Activated T-cell treated with anti-CD3 and anti-CD28 coated beads for 24 hours (primary cell): ENCODE measurements at regions not wholly inside any gene's neighbourhood (a gene's known extent, or its start where the extent isn't known, plus 50 kb on each side); places are given as distances from the start of the nearest gene placed in this dataset.
"Not testable (repeated sequence)": the region's sequence is repeated elsewhere in the genome, so short reads cannot be mapped to it uniquely, and the experiment has no call there.

ENCODE experiments used
- DNase-seq: peaks from one replicate; pipeline ENCODE4 v3.0.0-alpha.2; 2020; ENCODE audit warnings: low read depth

GRCh38 chr2:146386096-146386495 lies 1458.7 kb upstream of the ACVR2A start:
- DNase-seq: no peak

GRCh38 chr2:146385031-146385430 lies 1459.8 kb upstream of the ACVR2A start:
- no peak for DNase-seq

- no peak for DNase-seq
Observed at GRCh38 chr2:146376511-146377064, 1468.2 kb upstream of the ACVR2A start.

GRCh38 chr2:146374505-146374904 lies 1470.3 kb upstream of the ACVR2A start:
- no peak for DNase-seq

- DNase-seq: not testable (repeated sequence)
Observed at GRCh38 chr2:146371364-146371763, 1473.5 kb upstream of the ACVR2A start.

GRCh38 chr2:146370826-146371225 lies 1474.0 kb upstream of the ACVR2A start:
- no peak for DNase-seq

- no peak for DNase-seq
Observed at GRCh38 chr2:146366276-146366675, 1478.6 kb upstream of the ACVR2A start.

- no peak for DNase-seq
Observed at GRCh38 chr2:146365041-146365440, 1479.8 kb upstream of the ACVR2A start.

- no peak for DNase-seq
Observed at GRCh38 chr2:146363731-146364130, 1481.1 kb upstream of the ACVR2A start.

- no peak for DNase-seq
Observed at GRCh38 chr2:146351689-146352088, 1493.1 kb upstream of the ACVR2A start.

GRCh38 chr2:146349334-146349733 lies 1495.5 kb upstream of the ACVR2A start:
- DNase-seq: no peak

- DNase-seq: no peak
Observed at GRCh38 chr2:146324951-146325350, 1519.9 kb upstream of the ACVR2A start.

- DNase-seq: no peak
Observed at GRCh38 chr2:146323564-146323963, 1521.3 kb upstream of the ACVR2A start.

GRCh38 chr2:146321175-146321574 lies 1523.7 kb upstream of the ACVR2A start:
- DNase-seq: no peak

- no peak for DNase-seq
Observed at GRCh38 chr2:146317959-146318358, 1526.9 kb upstream of the ACVR2A start.

GRCh38 chr2:146312899-146313298 lies 1531.9 kb upstream of the ACVR2A start:
- DNase-seq: no peak

GRCh38 chr2:146305164-146305563 lies 1539.7 kb upstream of the ACVR2A start:
- DNase-seq: no peak

GRCh38 chr2:146301287-146301686 lies 1543.5 kb upstream of the ACVR2A start:
- no peak for DNase-seq

- DNase-seq: no peak
Observed at GRCh38 chr2:146295080-146295670, 1549.7 kb upstream of the ACVR2A start.

- DNase-seq: no peak
Observed at GRCh38 chr2:146287281-146287680, 1557.5 kb upstream of the ACVR2A start.

- no peak for DNase-seq
Observed at GRCh38 chr2:146278881-146279280, 1565.9 kb upstream of the ACVR2A start.

GRCh38 chr2:146271131-146271831 lies 1573.5 kb upstream of the ACVR2A start:
- DNase-seq: no peak

- no peak for DNase-seq
Observed at GRCh38 chr2:146270618-146271017, 1574.2 kb upstream of the ACVR2A start.

GRCh38 chr2:146267093-146267492 lies 1577.7 kb upstream of the ACVR2A start:
- DNase-seq: no peak
